WI38 (cell line): ENCODE measurements at regions not wholly inside any gene's neighbourhood (a gene's known extent, or its start where the extent isn't known, plus 50 kb on each side); places are given as distances from the start of the nearest gene placed in this dataset.
"Not testable (repeated sequence)": the region's sequence is repeated elsewhere in the genome, so short reads cannot be mapped to it uniquely, and the experiment has no call there.

Experiments used
- H3K4me3 ChIP-seq: 2 replicates; pipeline ENCODE4 v1.5.1; 2011; ENCODE audit warnings: low read depth, mild to moderate bottlenecking, control low read depth, low read length
- TF ChIP-seq, protein P1 (sequence below): IDR thresholded peaks from 2 replicates; pipeline ENCODE4 v1.5.1; 2012; ENCODE audit warnings: low read depth, mild to moderate bottlenecking, control low read depth, low read length

- no peak overlapping the region for H3K4me3 ChIP-seq
- TF ChIP-seq, protein P1, sequence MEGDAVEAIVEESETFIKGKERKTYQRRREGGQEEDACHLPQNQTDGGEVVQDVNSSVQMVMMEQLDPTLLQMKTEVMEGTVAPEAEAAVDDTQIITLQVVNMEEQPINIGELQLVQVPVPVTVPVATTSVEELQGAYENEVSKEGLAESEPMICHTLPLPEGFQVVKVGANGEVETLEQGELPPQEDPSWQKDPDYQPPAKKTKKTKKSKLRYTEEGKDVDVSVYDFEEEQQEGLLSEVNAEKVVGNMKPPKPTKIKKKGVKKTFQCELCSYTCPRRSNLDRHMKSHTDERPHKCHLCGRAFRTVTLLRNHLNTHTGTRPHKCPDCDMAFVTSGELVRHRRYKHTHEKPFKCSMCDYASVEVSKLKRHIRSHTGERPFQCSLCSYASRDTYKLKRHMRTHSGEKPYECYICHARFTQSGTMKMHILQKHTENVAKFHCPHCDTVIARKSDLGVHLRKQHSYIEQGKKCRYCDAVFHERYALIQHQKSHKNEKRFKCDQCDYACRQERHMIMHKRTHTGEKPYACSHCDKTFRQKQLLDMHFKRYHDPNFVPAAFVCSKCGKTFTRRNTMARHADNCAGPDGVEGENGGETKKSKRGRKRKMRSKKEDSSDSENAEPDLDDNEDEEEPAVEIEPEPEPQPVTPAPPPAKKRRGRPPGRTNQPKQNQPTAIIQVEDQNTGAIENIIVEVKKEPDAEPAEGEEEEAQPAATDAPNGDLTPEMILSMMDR: no peak
Observed at GRCh38 chr4:31458813-31459212, 738.6 kb downstream of the PCDH7 start.

GRCh38 chr4:31461421-31461820 is 741.3 kb downstream of the PCDH7 start:
- TF ChIP-seq, protein P1: no peak
- no peak overlapping the region for H3K4me3 ChIP-seq

DNA sequence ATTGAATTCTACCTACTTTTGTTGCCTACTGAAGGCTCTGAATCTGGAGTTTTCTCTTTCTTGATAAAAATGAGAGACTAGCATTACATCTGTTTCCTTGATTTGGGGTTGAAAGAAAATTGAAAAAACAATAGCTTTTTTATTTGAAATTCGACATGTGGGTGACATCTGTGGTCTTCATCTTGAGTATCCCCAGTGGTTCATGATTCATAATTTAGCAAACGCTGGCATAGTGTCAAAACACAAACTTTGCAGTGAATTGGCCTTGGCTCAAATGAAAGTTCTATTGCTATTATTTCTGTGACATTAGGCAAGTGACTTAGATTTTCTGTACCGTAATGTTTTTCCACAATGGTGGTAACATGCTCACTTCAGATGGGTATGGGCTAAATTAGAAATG is 747.6 kb downstream of the PCDH7 start:
- TF ChIP-seq, protein P1: no peak
- H3K4me3 ChIP-seq: no peak overlapping the region

DNA sequence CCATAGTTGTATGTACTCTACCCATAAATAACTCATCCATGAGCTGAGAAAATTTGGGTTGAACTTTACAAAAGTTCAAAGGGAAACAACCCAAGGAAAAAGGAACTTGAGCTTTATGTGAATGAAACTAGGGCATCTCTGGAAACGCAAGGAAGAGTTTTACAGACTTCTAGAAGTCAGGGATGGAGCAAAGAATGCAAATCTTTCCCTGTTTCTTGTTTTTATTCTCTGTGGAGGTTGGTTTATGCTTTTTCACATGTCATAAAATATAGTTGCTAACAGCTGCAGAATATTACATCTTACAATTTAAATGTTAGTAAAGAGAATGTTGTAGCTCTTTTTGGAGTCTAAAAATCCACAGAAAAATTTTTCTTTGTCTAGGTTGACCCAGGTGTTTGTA is 754.1 kb downstream of the PCDH7 start:
- TF ChIP-seq, protein P1: no peak
- H3K4me3 ChIP-seq: no peak overlapping the region

GRCh38 chr4:31482691-31483090 is 762.5 kb downstream of the PCDH7 start:
- no peak overlapping the region for H3K4me3 ChIP-seq
- TF ChIP-seq, protein P1: no peak

DNA sequence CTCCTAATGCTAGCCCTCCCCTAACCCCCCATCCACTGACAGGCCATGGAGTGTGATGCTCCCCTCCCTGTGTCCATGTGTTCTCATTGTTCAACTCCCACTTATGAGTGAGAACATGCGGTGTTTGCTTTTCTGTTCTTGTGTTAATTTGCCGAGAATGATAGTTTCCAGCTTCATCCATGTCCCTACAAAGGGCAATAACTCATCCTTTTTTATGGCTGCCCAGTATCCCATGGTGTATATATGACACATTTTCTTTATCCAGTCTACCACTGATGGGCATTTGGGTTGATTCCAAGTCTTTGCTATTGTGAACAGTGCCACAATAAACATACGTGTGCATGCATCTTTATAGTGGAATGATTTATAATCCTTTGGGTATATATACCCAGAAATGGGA is 779.0 kb downstream of the PCDH7 start:
- H3K4me3 ChIP-seq: not testable (repeated sequence)

DNA sequence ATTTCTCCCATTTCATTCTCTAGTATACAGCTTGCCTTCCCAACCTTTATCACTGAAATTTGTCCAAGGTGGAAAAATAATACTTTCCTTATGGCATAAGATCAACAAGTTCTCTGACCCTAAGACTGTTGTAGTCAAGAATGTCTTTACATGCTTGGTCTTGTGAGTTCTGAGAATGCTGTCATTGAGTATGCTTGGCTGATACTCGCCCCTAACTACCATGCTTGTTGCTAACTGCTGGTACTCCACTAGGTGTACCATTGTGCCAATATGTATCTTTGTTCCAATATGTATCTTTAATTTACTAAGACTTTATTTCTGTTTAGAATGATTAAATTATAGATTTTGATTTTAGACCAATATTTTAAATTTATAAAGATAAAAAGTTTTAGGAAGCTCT is 796.4 kb downstream of the PCDH7 start:
- TF ChIP-seq, protein P1: no peak
- no peak overlapping the region for H3K4me3 ChIP-seq

DNA sequence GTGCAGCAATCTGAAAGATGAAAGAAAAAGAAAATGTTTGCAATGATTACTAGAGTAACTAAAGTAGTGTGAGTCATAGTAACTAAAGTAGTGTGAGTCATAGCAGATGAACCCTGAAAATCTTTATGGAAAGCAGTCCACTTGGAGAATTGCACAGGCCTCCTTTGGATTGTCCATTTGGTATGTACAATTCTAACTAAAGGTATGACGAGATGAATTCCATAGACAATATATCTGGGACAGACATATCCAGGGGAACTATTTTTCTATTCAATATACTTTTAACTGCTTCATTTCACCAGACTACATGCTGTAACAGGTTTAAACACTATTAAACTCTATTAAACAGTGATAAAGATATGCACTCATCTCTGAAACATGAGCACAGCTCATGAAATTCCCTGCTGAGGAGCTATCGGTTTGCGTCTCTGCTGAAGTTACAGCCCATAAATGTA is 798.7 kb downstream of the PCDH7 start:
- no peak overlapping the region for H3K4me3 ChIP-seq
- TF ChIP-seq, protein P1: no peak
